Peyer's patch (tissue), 4 donors: ENCODE measurements at regions not wholly inside any gene's neighbourhood (a gene's known extent, or its start where the extent isn't known, plus 50 kb on each side); places are given as distances from the start of the nearest gene placed in this dataset.

ENCODE experiments used
- DNase-seq, 3 donors: peaks; one replicate each; pipeline ENCODE4 v3.0.0-alpha.2; 2017 to 2019
- H3K27ac ChIP-seq, 4 donors: fragments of 200-600 bp; sonication (generic); one replicate each; pipeline ENCODE4 v1.5.1; 2016 to 2019
- H3K27me3 ChIP-seq, 2 donors: fragments of 200-600 bp; sonication (generic); one replicate each; pipeline ENCODE4 v1.5.1; 2019
- H3K36me3 ChIP-seq, 3 donors: fragments of 200-600 bp; sonication (generic); one replicate each; pipeline ENCODE4 v1.5.1; 2016 to 2019
- H3K4me1 ChIP-seq, 4 donors: fragments of 200-600 bp; sonication (generic); one replicate each; pipeline ENCODE4 v1.5.1; 2016 to 2019
- H3K4me3 ChIP-seq, 4 donors: fragments of 200-600 bp; sonication (generic); 1 replicate in 3 of 4; 2 replicates in 1 of 4; pipeline ENCODE4 v1.5.1; 2016 to 2019; ENCODE audit warnings: mild to moderate bottlenecking in 1 of 4
- H3K9me3 ChIP-seq, 4 donors: fragments of 200-600 bp; sonication (generic); one replicate each; pipeline ENCODE4 v1.5.1; 2016 to 2019; ENCODE audit warnings: mild to moderate bottlenecking in 1 of 4
- POLR2A ChIP-seq, 2 donors: fragments of 450-650 bp; IDR thresholded peaks; one replicate each; pipeline ENCODE4 v1.5.1; 2017; ENCODE audit warnings: antibody characterized with exemption in 2 of 2, mild to moderate bottlenecking in 2 of 2, moderate library complexity in 2 of 2
- TF ChIP-seq, protein P1 (sequence below), 6 experiments: fragments of 450-650 bp in 4 of 6; fragments of 200-600 bp in 2 of 6; sonication (generic) in 1 of 6; IDR thresholded peaks; one replicate each; pipeline ENCODE4 v1.5.1; 2017 to 2019; ENCODE audit warnings: antibody characterized with exemption in 6 of 6, mild to moderate bottlenecking in 3 of 6, moderate library complexity in 1 of 6

GRCh38 chr6:61044011-61044410, 1242.0 kb downstream of the KHDRBS2 start:
- no peak for DNase-seq
- Histone ChIP-seq H3K27me3 (no peaks in the 10 kb centered on the region), H3K9me3 (no peaks in the 10 kb centered on the region), H3K4me1 (no peaks in the 10 kb centered on the region), H3K27ac (no peak overlapping the region), H3K4me3 (no peak overlapping the region), H3K36me3 (no peaks in the 10 kb centered on the region)
- TF ChIP-seq POLR2A (IDR thresholded peaks at IDR 0.05), result no peak
- TF ChIP-seq, protein P1, sequence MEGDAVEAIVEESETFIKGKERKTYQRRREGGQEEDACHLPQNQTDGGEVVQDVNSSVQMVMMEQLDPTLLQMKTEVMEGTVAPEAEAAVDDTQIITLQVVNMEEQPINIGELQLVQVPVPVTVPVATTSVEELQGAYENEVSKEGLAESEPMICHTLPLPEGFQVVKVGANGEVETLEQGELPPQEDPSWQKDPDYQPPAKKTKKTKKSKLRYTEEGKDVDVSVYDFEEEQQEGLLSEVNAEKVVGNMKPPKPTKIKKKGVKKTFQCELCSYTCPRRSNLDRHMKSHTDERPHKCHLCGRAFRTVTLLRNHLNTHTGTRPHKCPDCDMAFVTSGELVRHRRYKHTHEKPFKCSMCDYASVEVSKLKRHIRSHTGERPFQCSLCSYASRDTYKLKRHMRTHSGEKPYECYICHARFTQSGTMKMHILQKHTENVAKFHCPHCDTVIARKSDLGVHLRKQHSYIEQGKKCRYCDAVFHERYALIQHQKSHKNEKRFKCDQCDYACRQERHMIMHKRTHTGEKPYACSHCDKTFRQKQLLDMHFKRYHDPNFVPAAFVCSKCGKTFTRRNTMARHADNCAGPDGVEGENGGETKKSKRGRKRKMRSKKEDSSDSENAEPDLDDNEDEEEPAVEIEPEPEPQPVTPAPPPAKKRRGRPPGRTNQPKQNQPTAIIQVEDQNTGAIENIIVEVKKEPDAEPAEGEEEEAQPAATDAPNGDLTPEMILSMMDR (IDR thresholded peaks at IDR 0.05), result no peak
